H9 (cell line): ENCODE measurements at regions not wholly inside any gene's neighbourhood (a gene's known extent, or its start where the extent isn't known, plus 50 kb on each side); places are given as distances from the start of the nearest gene placed in this dataset.

Source experiments
- DNase-seq: peaks from one replicate; pipeline ENCODE4 v3.0.0-alpha.2; 2017
- H2AFZ ChIP-seq: one replicate; pipeline ENCODE4 v1.6.1; 2013; ENCODE audit warnings: mild to moderate bottlenecking, low read length, control low read depth, moderate library complexity
- H2AK5ac ChIP-seq: 2 replicates; pipeline ENCODE4 v1.6.1; 2013; ENCODE audit warnings: low read length, control low read depth, mixed read lengths; ENCODE audit not compliant: insufficient read length
- H2BK120ac ChIP-seq: one replicate; pipeline ENCODE4 v1.6.1; 2013; ENCODE audit warnings: low read depth, mild to moderate bottlenecking, low read length, control low read depth, inconsistent platforms; ENCODE audit not compliant: poor library complexity, severe bottlenecking
- H2BK12ac ChIP-seq: 2 replicates; pipeline ENCODE4 v1.6.1; 2013; ENCODE audit warnings: low read length, control low read depth, mixed read lengths, low read depth; ENCODE audit not compliant: insufficient read length
- H2BK15ac ChIP-seq: 2 replicates; pipeline ENCODE4 v1.6.1; 2013; ENCODE audit warnings: low read depth, low read length, control low read depth
- H2BK20ac ChIP-seq: one replicate; pipeline ENCODE4 v1.6.1; 2013; ENCODE audit warnings: low read depth, mild to moderate bottlenecking, low read length, control low read depth, inconsistent platforms; ENCODE audit not compliant: poor library complexity, severe bottlenecking
- H2BK5ac ChIP-seq: 2 replicates; pipeline ENCODE4 v1.6.1; 2013; ENCODE audit warnings: low read length, control low read depth, mixed read lengths; ENCODE audit not compliant: insufficient read length
- H3K14ac ChIP-seq: 2 replicates; pipeline ENCODE4 v1.6.1; 2013; ENCODE audit warnings: low read length, control low read depth; ENCODE audit not compliant: insufficient read depth
- H3K18ac ChIP-seq: 2 replicates; pipeline ENCODE4 v1.6.1; 2013; ENCODE audit warnings: low read depth, mild to moderate bottlenecking, mixed read lengths, low read length, control low read depth; ENCODE audit not compliant: insufficient read length
- H3K23ac ChIP-seq: 2 replicates; pipeline ENCODE4 v1.6.1; 2013; ENCODE audit warnings: low read length, control low read depth, mixed read lengths, low read depth; ENCODE audit not compliant: insufficient read length
- H3K23me2 ChIP-seq: 2 replicates; pipeline ENCODE4 v1.6.1; 2013; ENCODE audit warnings: low read depth, mild to moderate bottlenecking, mixed read lengths, low read length, control low read depth; ENCODE audit not compliant: insufficient read length, poor library complexity, severe bottlenecking
- H3K27ac ChIP-seq: 2 replicates; pipeline ENCODE4 v1.5.1; 2013; ENCODE audit warnings: low read length, control low read depth, mixed read lengths, low read depth; ENCODE audit not compliant: insufficient read length
- H3K27me3 ChIP-seq: 2 replicates; pipeline ENCODE4 v1.6.1; 2013; ENCODE audit warnings: low read length, control low read depth, inconsistent platforms; ENCODE audit not compliant: insufficient read depth
- H3K4ac ChIP-seq: 2 replicates; pipeline ENCODE4 v1.6.1; 2013; ENCODE audit warnings: low read depth, mild to moderate bottlenecking, control low read depth, inconsistent platforms, low read length, moderate library complexity
- H3K4me1 ChIP-seq: 2 replicates; pipeline ENCODE4 v1.6.1; 2013; ENCODE audit warnings: low read length, control low read depth, inconsistent platforms; ENCODE audit not compliant: insufficient read depth
- H3K4me2 ChIP-seq: 2 replicates; pipeline ENCODE4 v1.6.1; 2013; ENCODE audit warnings: low read length, control low read depth, mixed read lengths; ENCODE audit not compliant: insufficient read length, insufficient read depth
- H3K56ac ChIP-seq: 2 replicates; pipeline ENCODE4 v1.6.1; 2013; ENCODE audit warnings: low read depth, mild to moderate bottlenecking, mixed read lengths, low read length, control low read depth; ENCODE audit not compliant: insufficient read length
- H3K79me1 ChIP-seq: 2 replicates; pipeline ENCODE4 v1.6.1; 2013; ENCODE audit warnings: low read depth, mild to moderate bottlenecking, moderate library complexity, low read length, control low read depth, inconsistent platforms; ENCODE audit not compliant: insufficient read depth, poor library complexity, severe bottlenecking
- H3K79me2 ChIP-seq: 2 replicates; pipeline ENCODE4 v1.6.1; 2013; ENCODE audit warnings: low read length, control low read depth, inconsistent platforms; ENCODE audit not compliant: insufficient read depth
- H3K9ac ChIP-seq: 2 replicates; pipeline ENCODE4 v1.6.1; 2013; ENCODE audit warnings: low read length, control low read depth, mixed read lengths; ENCODE audit not compliant: insufficient read length; ENCODE audit errors: extremely low read depth
- H3K9me3 ChIP-seq: one replicate; pipeline ENCODE4 v1.6.1; 2013; ENCODE audit warnings: low read depth, low read length, inconsistent platforms; ENCODE audit not compliant: control insufficient read depth
- H3T11ph ChIP-seq: one replicate; pipeline ENCODE4 v1.6.1; 2013; ENCODE audit warnings: mild to moderate bottlenecking, low read length, control low read depth, inconsistent platforms
- H4K20me1 ChIP-seq: one replicate; pipeline ENCODE4 v1.6.1; 2013; ENCODE audit not compliant: control insufficient read depth, insufficient read length, insufficient read depth
- H4K5ac ChIP-seq: 2 replicates; pipeline ENCODE4 v1.6.1; 2013; ENCODE audit warnings: low read depth, mild to moderate bottlenecking, mixed read lengths, low read length, control low read depth; ENCODE audit not compliant: insufficient read length
- H4K8ac ChIP-seq: replicated peaks from 2 replicates; pipeline ENCODE4 v1.6.1; 2013; ENCODE audit warnings: low read length, control low read depth, mixed read lengths, low read depth; ENCODE audit not compliant: insufficient read length
- H4K91ac ChIP-seq: 2 replicates; pipeline ENCODE4 v1.6.1; 2013; ENCODE audit warnings: low read depth, mild to moderate bottlenecking, moderate library complexity, mixed read lengths, low read length, control low read depth; ENCODE audit not compliant: insufficient read length
- H3K27ac Mint-ChIP-seq, 3 experiments: 2 replicates in 2 of 3; 3 replicates in 1 of 3; pipeline ENCODE4 v1.8.0; 2020 to 2021; ENCODE audit warnings: mixed read lengths in 3 of 3, mild to moderate bottlenecking in 1 of 3, moderate library complexity in 1 of 3
- H3K27me3 Mint-ChIP-seq: 2 replicates; pipeline ENCODE4 v1.8.0; 2021; ENCODE audit warnings: low read depth, mild to moderate bottlenecking, moderate library complexity, mixed read lengths
- H3K36me3 Mint-ChIP-seq, 3 experiments: 2 replicates in 2 of 3; 3 replicates in 1 of 3; pipeline ENCODE4 v1.8.0; 2020 to 2021; ENCODE audit warnings: low read depth in 3 of 3, mixed read lengths in 3 of 3; ENCODE audit not compliant: insufficient read depth in 1 of 3
- H3K4me1 Mint-ChIP-seq, 2 experiments: 2 replicates each; pipeline ENCODE4 v1.8.0; 2020; ENCODE audit warnings: mixed read lengths in 2 of 2
- H3K4me3 Mint-ChIP-seq, 2 experiments: 2 replicates in 1 of 2; 3 replicates in 1 of 2; pipeline ENCODE4 v1.8.0; 2020 to 2021; ENCODE audit warnings: mild to moderate bottlenecking in 2 of 2, mixed read lengths in 2 of 2, moderate library complexity in 1 of 2
- H3K9me3 Mint-ChIP-seq, 2 experiments: 2 replicates in 1 of 2; 3 replicates in 1 of 2; pipeline ENCODE4 v1.8.0; 2020; ENCODE audit warnings: mild to moderate bottlenecking in 2 of 2, mixed read lengths in 2 of 2, moderate library complexity in 1 of 2
- CTCF ChIP-seq: fragments of 200-600 bp; sonication (generic); conservative IDR thresholded peaks from 3 replicates; pipeline ENCODE4 v1.8.0; 2021; ENCODE audit warnings: antibody characterized with exemption, mild to moderate bottlenecking
- WGBS: extraction: QIAGEN DNeasy Blood & Tissue Kit; methylation state at CpG from one replicate; pipeline ENCODE4 v1.1.7; 2013; ENCODE audit warnings: missing lambda C conversion rate, low lambda C conversion rate, mixed read lengths; ENCODE audit not compliant: insufficient read length; ENCODE audit errors: extremely low coverage; 5-methylcytosine and 5-hydroxymethylcytosine counted together

GRCh38 chr9:78407636-78408312 is 110.8 kb downstream of the PSAT1 start:
- Histone ChIP-seq H3K4me2 (no peak overlapping the region), H3K23me2 (no peaks in the 10 kb centered on the region), H4K20me1 (no peaks in the 10 kb centered on the region), H3K4ac (no peak overlapping the region), H2BK5ac (no peak overlapping the region), H2BK20ac (no peak overlapping the region), H2BK12ac (no peak overlapping the region), H3T11ph (no peak overlapping the region), H3K27me3 (no peaks in the 10 kb centered on the region), H3K9ac (no peak overlapping the region), H4K8ac (no peak overlapping the region), H3K79me1 (no peaks in the 10 kb centered on the region), H2BK120ac (no peak overlapping the region), H3K14ac (no peak overlapping the region), H3K79me2 (no peaks in the 10 kb centered on the region), H3K4me1 (peaks cover 9% of the 10 kb centered on the region; the same call in 1 of the 2 replicates), H3K23ac (no peak overlapping the region), H2AFZ (no peak overlapping the region), H3K18ac (no peak overlapping the region), H2AK5ac (no peak overlapping the region), H2BK15ac (no peak overlapping the region), H3K56ac (no peak overlapping the region), H3K9me3 (no peaks in the 10 kb centered on the region), H3K27ac (no peak overlapping the region), H4K5ac (no peak overlapping the region), H4K91ac (no peak overlapping the region)
- Mint-ChIP-seq H3K9me3 (no peaks in the 10 kb centered on the region), H3K27me3 (no peaks in the 10 kb centered on the region), H3K4me3 (no peak overlapping the region), H3K36me3 (peaks cover 7 to 20% (median 15%) of the 10 kb centered on the region in 3 experiments; a peak in 6 of 7 replicates), H3K4me1 (peaks cover 27 to 44% of the 10 kb centered on the region in 2 experiments), H3K27ac (no peak overlapping the region; a peak in 2 of 7 replicates)
- whole genome bisulfite sequencing: no CpG with 5 or more reads among the region's 8 CpGs
- DNase-seq: no peak
- no peak for TF ChIP-seq CTCF
